Effector memory CD8-positive, alpha-beta T cell (primary cell): ENCODE measurements at regions not wholly inside any gene's neighbourhood (a gene's known extent, or its start where the extent isn't known, plus 50 kb on each side); places are given as distances from the start of the nearest gene placed in this dataset.
"Not testable (repeated sequence)": the region's sequence is repeated elsewhere in the genome, so short reads cannot be mapped to it uniquely, and the experiment has no call there.

Experiments
- ATAC-seq: fragments of 150-1000 bp; cut with Tn5 transposase; replicated peaks from 2 replicates; pipeline ENCODE4 v1.10.0; 2021; ENCODE audit warnings: mild to moderate bottlenecking, moderate library complexity
- DNase-seq, 3 experiments: peaks; one replicate each; pipeline ENCODE4 v3.0.0; 2021
- H3K27ac Mint-ChIP-seq, 2 donors: one replicate each; pipeline ENCODE4 v1.8.0; 2022; ENCODE audit warnings: mild to moderate bottlenecking in 2 of 2, mixed read lengths in 2 of 2, moderate library complexity in 2 of 2
- H3K27me3 Mint-ChIP-seq, 2 donors: one replicate each; pipeline ENCODE4 v1.8.0; 2022; ENCODE audit warnings: mixed read lengths in 2 of 2
- H3K36me3 Mint-ChIP-seq: one replicate; pipeline ENCODE4 v1.8.0; 2022; ENCODE audit warnings: mild to moderate bottlenecking, moderate library complexity, mixed read lengths; ENCODE audit not compliant: insufficient read depth
- H3K4me1 Mint-ChIP-seq, 2 donors: one replicate each; pipeline ENCODE4 v1.8.0; 2022; ENCODE audit warnings: low read depth in 2 of 2, mixed read lengths in 2 of 2
- H3K4me3 Mint-ChIP-seq, 2 donors: one replicate each; pipeline ENCODE4 v1.8.0; 2022; ENCODE audit warnings: mild to moderate bottlenecking in 2 of 2, mixed read lengths in 2 of 2, moderate library complexity in 2 of 2
- H3K9me3 Mint-ChIP-seq, 2 donors: one replicate each; pipeline ENCODE4 v1.8.0; 2022; ENCODE audit warnings: mixed read lengths in 2 of 2

DNA sequence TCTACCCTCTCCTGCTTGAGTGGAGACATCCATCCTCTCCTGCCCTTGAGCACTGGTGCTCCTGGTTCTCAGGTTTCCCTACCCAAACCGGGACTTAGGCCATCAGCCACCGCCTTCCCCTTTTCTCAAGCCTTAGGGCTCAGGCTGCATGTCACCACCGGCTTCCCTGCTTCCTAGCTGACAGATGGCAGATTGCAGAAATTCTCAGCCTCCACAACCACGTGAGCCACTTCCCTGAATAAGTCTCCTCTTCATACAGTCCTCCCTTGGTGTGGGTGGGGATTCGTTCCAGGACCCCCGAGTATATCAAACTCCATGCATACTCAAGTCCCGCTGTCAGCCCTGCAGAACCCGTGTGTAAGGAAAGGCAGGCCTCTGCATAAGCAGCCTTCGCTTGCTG is 203.5 kb upstream of the ZNF32 start:
- ATAC-seq (no peak), DNase-seq (no peak)
- no peaks in the 10 kb centered on the region for H3K9me3 Mint-ChIP-seq
- H3K36me3 Mint-ChIP-seq = no peaks in the 10 kb centered on the region
- H3K4me1 Mint-ChIP-seq = peaks cover 0 to 4% of the 10 kb centered on the region in 2 donors
- H3K27me3 Mint-ChIP-seq = peaks cover 10 to 25% of the 10 kb centered on the region in 2 donors
- H3K27ac Mint-ChIP-seq = no peak overlapping the region
- no peak overlapping the region for H3K4me3 Mint-ChIP-seq

DNA sequence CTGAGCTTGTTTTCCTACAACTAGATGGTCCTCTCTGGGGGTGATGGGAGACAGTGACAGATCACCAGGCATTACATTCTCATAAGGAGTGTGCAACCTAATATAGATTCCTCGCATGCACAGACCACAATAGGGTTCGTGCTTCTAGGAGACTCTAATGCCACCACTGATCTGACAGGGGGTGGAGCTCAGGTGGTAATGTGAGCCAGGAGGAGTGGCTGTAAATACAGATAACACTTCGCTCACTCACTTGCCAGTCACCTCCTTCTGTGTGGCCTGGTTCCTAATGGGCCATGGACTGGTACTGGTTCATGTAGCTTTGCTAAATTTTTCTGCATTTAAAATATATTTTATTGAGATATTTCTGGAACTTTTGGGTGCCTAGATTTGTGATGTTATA is 202.3 kb upstream of the ZNF32 start:
- no peak overlapping the region for H3K4me3 Mint-ChIP-seq
- no peaks in the 10 kb centered on the region for H3K36me3 Mint-ChIP-seq
- H3K27ac Mint-ChIP-seq = no peak overlapping the region
- peaks cover 6 to 15% of the 10 kb centered on the region in 2 donors for H3K4me1 Mint-ChIP-seq
- H3K9me3 Mint-ChIP-seq = no peaks in the 10 kb centered on the region
- no peak for DNase-seq
- no peak for ATAC-seq
- H3K27me3 Mint-ChIP-seq = peaks cover 10 to 18% of the 10 kb centered on the region in 2 donors

DNA sequence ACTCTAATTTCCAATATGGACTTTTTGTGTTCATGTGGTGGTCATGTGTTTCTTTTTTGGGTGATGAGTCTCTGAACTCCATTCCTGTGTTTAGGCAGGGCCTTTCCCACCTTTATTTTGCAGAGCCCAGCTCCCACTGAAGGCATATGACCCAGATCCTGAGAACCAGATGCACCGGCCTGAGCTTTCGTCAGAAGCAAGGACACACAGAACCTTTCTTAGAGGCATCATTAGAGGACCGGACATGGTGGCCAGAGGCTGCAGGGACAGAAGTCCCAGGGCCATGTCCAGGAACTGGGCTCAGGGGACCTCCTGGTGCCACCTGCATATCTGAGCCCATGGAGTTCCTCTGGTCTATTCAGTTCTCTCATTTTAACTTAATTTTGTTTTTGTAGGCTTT is 200.9 kb upstream of the ZNF32 start:
- Mint-ChIP-seq H3K27ac (no peak overlapping the region), H3K9me3 (no peaks in the 10 kb centered on the region), H3K4me1 (peaks cover 15 to 27% of the 10 kb centered on the region in 2 donors), H3K4me3 (no peak overlapping the region), H3K36me3 (no peaks in the 10 kb centered on the region), H3K27me3 (peaks cover 10 to 14% of the 10 kb centered on the region in 2 donors)
- no peak for DNase-seq
- no peak for ATAC-seq

- Mint-ChIP-seq H3K4me1 (peaks cover 15 to 27% of the 10 kb centered on the region in 2 donors), H3K4me3 (peak overlapping the region; percentile 79 to 80), H3K27me3 (peaks cover 0 to 8% of the 10 kb centered on the region in 2 donors), H3K9me3 (no peaks in the 10 kb centered on the region), H3K36me3 (no peaks in the 10 kb centered on the region), H3K27ac (peak overlapping the region; percentile 73 to 93)
- ATAC-seq (no peak), DNase-seq (no peak)
These were observed 198.3 kb upstream of the ZNF32 start for GRCh38 chr10:43846968-43847367.

DNA sequence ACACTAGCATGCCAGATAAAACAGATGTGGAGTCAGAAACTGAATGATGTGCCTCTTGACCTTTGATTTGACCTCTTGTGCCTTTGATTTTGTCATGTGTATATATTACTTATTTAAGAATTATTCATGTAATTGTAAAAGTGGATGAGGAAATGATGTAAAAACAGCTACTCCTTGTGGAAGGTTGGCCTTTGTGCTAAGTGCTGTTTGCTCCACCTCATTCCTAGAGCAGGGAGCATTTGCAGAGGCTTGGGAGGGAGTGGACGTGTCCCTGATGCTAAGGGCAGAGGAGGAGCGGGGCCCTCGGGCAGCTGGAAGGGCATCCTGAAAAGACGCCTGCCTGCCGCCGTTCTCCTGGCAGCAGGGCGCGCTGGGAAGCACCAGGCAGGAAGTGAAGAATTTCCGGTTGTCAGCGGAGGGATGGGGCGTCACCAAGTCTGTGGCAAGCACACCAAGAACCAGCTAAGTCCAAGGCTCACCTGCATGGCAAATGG is 197.6 kb upstream of the ZNF32 start:
- Mint-ChIP-seq H3K4me1 (peaks cover 15 to 27% of the 10 kb centered on the region in 2 donors), H3K27ac (peak overlapping the region; percentile 73 to 93), H3K27me3 (peaks cover 0 to 9% of the 10 kb centered on the region in 2 donors), H3K36me3 (no peaks in the 10 kb centered on the region), H3K9me3 (no peaks in the 10 kb centered on the region), H3K4me3 (peak overlapping the region; percentile 79 to 80)
- ATAC-seq (peak; percentile 65), DNase-seq (peak in 1 of 3 experiments; percentile 5)

DNA sequence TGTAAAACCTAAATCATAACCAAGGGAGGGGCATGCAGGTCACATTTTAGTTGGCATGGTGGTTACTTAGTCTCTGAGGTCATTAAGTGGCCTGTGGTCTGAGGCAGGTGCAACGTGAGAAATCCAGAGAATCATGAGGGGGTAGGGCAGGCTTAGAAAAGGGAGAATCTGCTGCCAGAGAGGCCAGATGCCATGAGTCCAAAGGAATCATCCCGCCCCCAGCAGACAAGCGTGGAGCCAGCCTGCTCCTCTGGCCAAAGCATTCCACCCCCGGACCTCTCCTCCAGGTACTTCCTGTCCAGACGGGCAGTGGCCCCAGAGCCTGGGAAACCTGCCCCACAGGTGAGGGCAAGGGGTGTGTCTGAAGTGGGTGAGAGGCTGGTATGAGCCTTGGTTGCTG is 196.4 kb upstream of the ZNF32 start:
- Mint-ChIP-seq H3K4me3 (peak overlapping the region; percentile 0 to 48), H3K9me3 (no peaks in the 10 kb centered on the region), H3K27me3 (peaks cover 0 to 9% of the 10 kb centered on the region in 2 donors), H3K27ac (peak overlapping the region; percentile 11 to 64), H3K36me3 (no peaks in the 10 kb centered on the region), H3K4me1 (peaks cover 15 to 27% of the 10 kb centered on the region in 2 donors)
- DNase-seq (no peak), ATAC-seq (no peak)

GRCh38 chr10:43844221-43844620 is 195.5 kb upstream of the ZNF32 start:
- Mint-ChIP-seq H3K27ac (peak overlapping the region in 1 of 2 donors; percentile 64), H3K27me3 (peaks cover 0 to 9% of the 10 kb centered on the region in 2 donors), H3K9me3 (no peaks in the 10 kb centered on the region), H3K4me1 (peaks cover 15 to 27% of the 10 kb centered on the region in 2 donors), H3K36me3 (no peaks in the 10 kb centered on the region), H3K4me3 (no peak overlapping the region)
- DNase-seq (no peak), ATAC-seq (no peak)

GRCh38 chr10:43843321-43844101 is 194.8 kb upstream of the ZNF32 start:
- H3K27ac Mint-ChIP-seq = peak overlapping the region in 1 of 2 donors; percentile 13

DNA sequence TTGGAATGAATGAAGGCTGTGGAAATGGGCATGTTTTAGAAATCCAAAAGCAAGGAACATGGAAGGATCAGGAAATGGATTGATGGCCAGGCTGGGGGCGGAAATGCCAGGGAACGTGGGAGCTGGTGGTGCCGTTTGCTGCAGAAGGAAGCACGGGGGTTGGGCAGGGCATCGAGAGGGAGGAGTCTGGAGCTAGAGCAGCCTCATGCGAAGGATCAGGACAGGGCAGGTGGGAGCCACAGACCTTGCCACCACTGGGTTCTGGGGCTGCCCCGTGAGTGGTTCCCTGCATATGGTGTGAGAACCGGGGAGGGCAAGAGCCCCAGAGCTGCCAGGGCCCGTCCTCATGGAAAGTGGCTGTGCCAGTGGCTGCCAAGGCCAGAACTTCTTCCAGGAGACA is 193.8 kb upstream of the ZNF32 start:
- ATAC-seq = no peak
- Mint-ChIP-seq H3K27me3 (peaks cover 0 to 9% of the 10 kb centered on the region in 2 donors), H3K4me3 (no peak overlapping the region)

More at GRCh38 chr10:43843321-43844101, 194.8 kb upstream of the ZNF32 start:
- Mint-ChIP-seq H3K4me1 (peaks cover 15 to 27% of the 10 kb centered on the region in 2 donors), H3K9me3 (no peaks in the 10 kb centered on the region), H3K36me3 (no peaks in the 10 kb centered on the region), H3K27me3 (peaks cover 0 to 9% of the 10 kb centered on the region in 2 donors), H3K4me3 (no peak overlapping the region)
- DNase-seq (no peak), ATAC-seq (no peak)

DNA sequence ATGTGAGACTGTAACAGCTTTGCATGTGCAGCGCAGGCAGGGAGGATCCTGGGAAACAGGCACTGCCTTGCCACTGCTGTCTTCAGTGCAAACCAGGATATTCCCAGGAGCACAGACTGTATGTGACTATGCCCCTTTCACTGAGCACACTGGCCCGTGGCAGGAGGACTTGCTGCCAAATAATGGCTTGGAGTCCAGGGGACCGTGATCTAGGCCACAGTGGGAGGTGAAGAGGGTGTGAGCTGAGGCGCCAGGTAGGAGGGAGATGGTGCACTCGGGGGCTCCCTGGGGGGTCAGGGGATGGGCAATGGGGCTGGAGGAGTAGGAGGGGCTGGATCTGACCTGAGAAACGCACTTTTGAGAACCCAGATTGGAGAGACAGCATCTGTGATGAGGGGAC is 193.4 kb upstream of the ZNF32 start:
- no peak for ATAC-seq
- H3K27ac Mint-ChIP-seq = no peak overlapping the region
- no peak overlapping the region for H3K4me3 Mint-ChIP-seq
- peaks cover 15 to 22% of the 10 kb centered on the region in 2 donors for H3K4me1 Mint-ChIP-seq
- H3K27me3 Mint-ChIP-seq = peaks cover 0 to 9% of the 10 kb centered on the region in 2 donors
- H3K9me3 Mint-ChIP-seq = no peaks in the 10 kb centered on the region
- DNase-seq = no peak
- no peaks in the 10 kb centered on the region for H3K36me3 Mint-ChIP-seq

More for the DNA sequence above, 193.8 kb upstream of the ZNF32 start:
- Mint-ChIP-seq H3K36me3 (no peaks in the 10 kb centered on the region), H3K27ac (no peak overlapping the region), H3K4me1 (peaks cover 15 to 23% of the 10 kb centered on the region in 2 donors), H3K9me3 (no peaks in the 10 kb centered on the region)
- DNase-seq = no peak

DNA sequence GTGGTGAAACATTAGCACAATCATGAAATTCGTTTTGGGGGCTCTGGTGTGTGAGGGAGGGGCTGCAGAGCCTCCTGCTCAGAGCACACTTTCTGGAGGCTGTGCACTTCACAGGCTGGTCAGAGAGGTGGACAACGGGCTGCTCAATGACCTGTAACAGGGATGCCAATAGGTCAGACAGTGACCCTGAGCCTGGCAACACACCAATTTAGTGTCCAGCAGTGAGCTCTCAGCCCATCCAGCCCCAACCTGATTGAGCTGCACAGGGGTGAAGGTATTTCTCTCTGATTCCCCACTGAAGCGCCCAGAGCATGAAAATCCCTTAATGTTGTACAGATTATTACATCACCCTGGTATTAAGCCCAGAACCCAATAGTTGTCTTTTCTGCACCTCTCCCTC is 191.3 kb upstream of the ZNF32 start:
- ATAC-seq = no peak
- peaks cover 2 to 3% of the 10 kb centered on the region in 2 donors for H3K4me1 Mint-ChIP-seq
- H3K27ac Mint-ChIP-seq = no peak overlapping the region

DNA sequence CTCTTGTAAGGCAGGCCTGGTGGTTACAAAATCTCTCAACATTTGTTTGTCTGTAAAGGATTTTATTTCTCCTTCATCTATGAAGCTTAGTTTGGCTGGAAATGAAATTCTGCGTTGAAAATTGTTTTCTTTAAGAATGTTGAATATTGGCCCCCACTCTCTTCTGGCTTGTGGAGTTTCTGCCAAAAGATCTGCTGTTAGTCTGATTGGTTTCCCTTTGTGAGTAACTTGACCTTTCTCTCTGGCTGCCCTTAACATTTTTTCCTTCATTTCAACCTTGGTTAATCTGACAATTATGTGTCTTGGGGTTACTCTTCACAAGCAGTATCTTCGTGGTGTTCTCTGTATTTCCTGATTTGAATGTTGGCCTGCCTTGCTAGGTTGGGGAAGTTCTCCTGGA is 186.1 kb upstream of the ZNF32 start:
- H3K4me1 Mint-ChIP-seq, H3K4me3 Mint-ChIP-seq, DNase-seq, H3K27ac Mint-ChIP-seq, H3K9me3 Mint-ChIP-seq, ATAC-seq, H3K36me3 Mint-ChIP-seq: not testable (repeated sequence)
- H3K27me3 Mint-ChIP-seq = peaks cover 10 to 14% of the 10 kb centered on the region in 2 donors

More for the DNA sequence above, 191.3 kb upstream of the ZNF32 start:
- no peak for DNase-seq
- Mint-ChIP-seq H3K36me3 (no peaks in the 10 kb centered on the region), H3K9me3 (no peaks in the 10 kb centered on the region), H3K27me3 (peaks cover 0 to 9% of the 10 kb centered on the region in 2 donors), H3K4me3 (no peak overlapping the region)

DNA sequence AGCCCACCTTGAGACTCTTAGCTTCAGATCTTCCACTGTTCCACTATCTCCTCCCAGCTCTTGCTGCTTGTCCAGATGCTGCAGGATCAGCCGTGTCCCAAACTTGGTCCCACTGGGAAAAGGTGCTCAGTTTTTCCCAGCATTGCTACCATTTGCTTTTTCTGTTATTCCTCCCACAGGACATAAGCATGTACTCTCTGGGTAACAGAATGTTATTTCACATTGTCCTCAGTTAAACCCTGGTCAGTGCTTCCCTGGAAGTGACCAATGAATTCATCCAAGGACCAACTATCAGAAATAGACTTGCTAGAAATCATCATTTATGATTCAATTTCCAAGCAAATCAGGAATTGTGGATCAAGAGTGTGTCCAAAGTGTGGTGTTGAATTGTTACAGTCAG is 179.2 kb upstream of the ZNF32 start:
- H3K36me3 Mint-ChIP-seq = peaks cover 4% of the 10 kb centered on the region
- H3K4me3 Mint-ChIP-seq = no peak overlapping the region
- DNase-seq = no peak
- H3K27ac Mint-ChIP-seq = no peak overlapping the region
- H3K4me1 Mint-ChIP-seq = no peaks in the 10 kb centered on the region
- ATAC-seq = no peak
- no peaks in the 10 kb centered on the region for H3K9me3 Mint-ChIP-seq
- peaks cover 6% of the 10 kb centered on the region in 2 donors for H3K27me3 Mint-ChIP-seq

DNA sequence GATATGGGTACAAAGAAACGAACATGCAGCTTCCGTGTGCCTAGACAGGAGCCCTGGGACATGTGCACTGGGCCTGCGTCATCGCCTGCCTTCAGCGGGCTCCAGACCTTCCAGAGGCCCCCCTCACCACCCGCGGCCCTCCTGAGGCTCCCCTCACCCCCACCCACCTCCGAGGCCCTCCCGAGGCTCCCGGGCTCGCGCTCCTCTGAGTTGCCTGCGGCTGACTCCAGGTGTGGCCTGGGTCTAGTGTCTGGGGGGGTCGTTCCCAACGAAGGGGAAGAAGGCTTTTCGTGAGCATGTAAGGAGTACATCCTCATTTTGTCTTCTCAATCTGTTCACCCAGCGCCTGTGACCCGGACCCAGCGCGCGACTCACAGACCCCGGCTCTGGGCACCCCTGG is 177.3 kb upstream of the ZNF32 start:
- ATAC-seq (no peak), DNase-seq (no peak)
- Mint-ChIP-seq H3K9me3 (no peaks in the 10 kb centered on the region), H3K4me3 (no peak overlapping the region), H3K4me1 (peaks cover 0 to 2% of the 10 kb centered on the region in 2 donors), H3K36me3 (peaks cover 4% of the 10 kb centered on the region), H3K27me3 (peaks cover 6% of the 10 kb centered on the region in 2 donors), H3K27ac (peak overlapping the region in 1 of 2 donors; percentile 58)
